HUDEP-2 (cell line): ENCODE measurements at regions not wholly inside any gene's neighbourhood (a gene's known extent, or its start where the extent isn't known, plus 50 kb on each side); places are given as distances from the start of the nearest gene placed in this dataset.

Experiments used
- DNase-seq, 76 experiments: peaks; one replicate each; lab custom pipeline; 2025; ENCODE audit not compliant: unreplicated experiment in 76 of 76; lab: John Stamatoyannopoulos, UW

GRCh38 chr10:6782378-6782777 lies 202.3 kb upstream of the PRKCQ start:
- no peak for DNase-seq

DNA sequence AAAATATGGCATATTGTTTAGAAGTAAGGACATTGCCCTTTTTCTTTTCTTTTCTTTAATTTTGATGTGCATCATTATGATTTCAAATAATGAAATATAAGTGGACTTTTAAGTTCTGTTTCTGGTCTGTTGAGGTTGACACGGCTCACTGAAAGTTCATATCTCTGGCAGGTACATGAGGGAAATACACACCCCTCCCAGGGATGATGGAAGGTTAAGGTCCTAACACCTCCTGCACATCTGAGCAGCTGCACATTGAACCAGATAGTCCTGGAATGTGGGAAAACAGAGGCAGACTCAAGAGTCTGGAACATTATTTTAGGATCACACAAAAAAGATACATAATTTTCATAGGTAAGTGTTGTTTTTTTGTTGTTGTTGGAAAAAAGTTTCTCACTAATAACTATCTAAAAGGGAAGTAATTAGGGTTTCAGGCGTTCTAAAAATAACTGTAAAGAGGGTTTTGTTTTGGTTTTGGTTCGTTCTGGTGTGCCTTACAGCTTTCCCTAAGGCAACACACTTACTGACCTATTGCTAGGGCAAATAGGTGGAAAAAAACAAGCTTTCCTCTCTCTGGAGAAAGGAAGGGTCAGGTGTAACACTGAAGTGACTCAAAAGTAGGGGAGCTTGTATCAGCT lies 201.2 kb upstream of the PRKCQ start:
- no peak for DNase-seq

- no peak for DNase-seq
These were observed 200.1 kb upstream of the PRKCQ start for GRCh38 chr10:6780008-6780677.

DNA sequence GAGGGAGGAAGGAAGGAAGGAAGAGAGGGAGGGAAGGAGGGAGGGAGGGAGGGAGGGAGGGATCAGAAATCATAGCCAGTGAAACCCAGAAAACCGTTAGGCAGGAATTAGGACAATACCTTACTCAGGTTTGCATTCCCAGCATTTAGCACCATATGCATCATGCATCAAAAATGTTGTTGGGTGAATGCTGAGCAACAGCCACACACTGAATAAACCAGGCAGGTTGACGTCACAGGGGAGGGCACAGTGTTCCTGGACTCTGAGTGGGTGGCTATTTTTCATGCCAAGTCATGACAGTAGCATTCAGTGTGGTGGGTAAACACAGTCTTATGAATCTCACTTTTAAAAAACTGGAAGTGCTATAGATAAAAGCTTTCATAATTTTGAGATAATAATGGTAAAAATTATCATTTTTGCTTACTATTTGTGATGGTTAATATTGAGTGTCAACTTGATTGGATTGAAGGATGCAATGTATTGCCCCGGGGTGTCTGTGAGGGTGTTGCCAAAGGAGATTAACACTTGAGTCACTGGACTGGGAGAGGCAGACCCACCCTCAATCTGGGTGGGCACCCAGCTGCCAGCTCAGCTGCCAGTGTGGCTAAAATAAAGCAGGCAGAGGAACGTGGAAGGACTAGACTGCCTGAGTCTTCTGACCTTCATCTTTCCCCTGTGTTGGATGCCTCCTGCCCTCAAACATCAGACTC lies 199.1 kb upstream of the PRKCQ start:
- peak in 1 of 76 experiments; percentile 2 for DNase-seq

DNA sequence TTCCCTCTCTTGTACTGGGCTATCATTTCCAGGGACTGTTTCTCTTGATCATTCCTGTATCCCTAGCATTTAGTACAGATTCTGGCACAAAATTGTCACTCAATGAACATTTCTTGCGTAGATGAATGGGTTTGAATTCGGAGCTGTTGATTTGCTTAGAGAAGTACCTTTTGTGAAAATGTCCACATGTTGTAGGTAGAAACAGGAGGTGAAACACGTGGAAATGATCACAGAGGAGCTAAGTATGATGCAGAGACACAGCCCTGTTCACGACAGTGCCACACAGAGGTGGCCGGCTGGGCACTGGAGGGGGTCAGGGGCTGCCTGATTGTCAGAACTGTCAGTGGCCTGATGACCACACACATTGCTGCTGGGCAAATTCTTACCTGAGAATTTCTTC lies 196.1 kb upstream of the PRKCQ start:
- DNase-seq: no peak

- DNase-seq: no peak
These were observed 194.3 kb upstream of the PRKCQ start for GRCh38 chr10:6774406-6774805.

DNA sequence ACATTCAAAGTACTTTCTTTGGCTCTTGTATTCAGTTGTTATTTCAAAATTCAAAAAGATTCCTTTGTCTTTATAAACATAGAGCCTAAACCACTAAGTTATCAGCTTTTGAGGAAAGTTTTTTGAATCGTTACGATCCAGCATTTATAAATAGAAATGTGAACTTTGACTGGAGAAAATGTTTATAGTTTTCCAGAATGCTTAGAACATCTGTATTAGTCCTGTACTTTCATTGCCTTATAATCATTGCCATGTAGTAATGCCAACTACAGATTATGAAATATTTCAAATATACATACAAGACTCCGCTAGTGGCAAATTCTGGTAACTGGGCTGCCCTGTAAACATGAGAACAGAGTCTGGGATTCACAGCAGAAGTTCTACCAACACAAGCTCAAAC lies 191.3 kb upstream of the PRKCQ start:
- DNase-seq: no peak

GRCh38 chr10:6770846-6771245 lies 190.8 kb upstream of the PRKCQ start:
- DNase-seq: no peak

GRCh38 chr10:6769704-6770417 lies 189.8 kb upstream of the PRKCQ start:
- no peak for DNase-seq

GRCh38 chr10:6766131-6766801 lies 186.2 kb upstream of the PRKCQ start:
- no peak for DNase-seq

GRCh38 chr10:6763423-6763822 lies 183.3 kb upstream of the PRKCQ start:
- DNase-seq: no peak

DNA sequence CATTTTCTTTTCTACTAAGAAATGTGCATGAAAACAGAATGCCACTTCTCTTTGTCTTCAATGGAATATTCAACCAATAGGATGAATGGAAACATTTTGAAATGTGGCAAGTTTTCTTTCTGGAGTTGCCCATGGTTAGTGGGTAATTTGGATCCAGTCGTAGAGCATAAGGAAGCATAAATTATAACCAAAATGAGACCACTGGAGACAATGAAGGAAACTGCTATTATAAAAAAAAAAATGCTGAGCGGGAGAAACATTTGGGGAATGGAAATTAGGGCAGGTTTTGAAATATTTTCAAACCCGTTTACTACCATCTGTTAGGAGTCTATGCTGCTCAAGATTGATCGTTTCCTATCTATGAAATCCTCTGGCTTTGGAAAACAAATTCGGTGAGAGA lies 182.9 kb upstream of the PRKCQ start:
- DNase-seq: no peak

DNA sequence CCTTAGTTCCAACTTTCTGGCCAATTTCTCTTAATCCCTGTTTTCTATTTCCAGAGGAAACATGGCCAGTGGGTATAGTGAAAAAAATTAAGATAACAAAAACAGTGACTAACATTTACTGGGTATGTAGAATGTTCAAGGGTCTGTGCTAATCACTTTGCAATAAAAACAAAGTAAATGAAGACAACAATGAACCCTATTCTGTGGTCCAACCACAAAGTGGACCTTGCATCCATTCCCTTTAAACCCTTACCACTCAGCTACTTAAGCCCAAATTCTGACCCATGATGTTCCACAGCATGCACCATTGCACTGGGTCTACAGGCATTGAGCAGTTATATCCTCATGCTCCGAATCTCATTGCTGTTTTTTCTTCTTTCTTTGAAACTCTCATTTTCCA lies 179.9 kb upstream of the PRKCQ start:
- no peak for DNase-seq

DNA sequence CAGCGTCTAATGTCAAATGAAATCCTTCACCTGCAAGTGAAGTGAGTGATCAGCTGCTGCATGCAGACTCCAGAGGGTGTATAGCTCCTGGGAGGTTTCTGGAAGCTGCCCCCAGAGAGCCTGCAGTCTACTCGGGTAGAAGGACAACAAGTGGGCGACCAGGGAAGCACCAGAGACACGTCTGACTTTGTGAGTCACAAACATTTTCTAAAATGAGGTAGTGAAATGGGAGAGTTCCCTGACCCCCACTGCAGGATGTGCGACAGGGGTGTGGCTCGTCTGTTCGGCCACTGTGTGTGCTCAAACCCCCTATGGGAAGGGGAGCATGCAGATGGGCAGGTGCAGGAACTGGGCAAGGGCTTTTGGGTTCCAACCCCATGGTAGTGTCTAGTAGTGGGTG lies 177.1 kb upstream of the PRKCQ start:
- no peak for DNase-seq

GRCh38 chr10:6756716-6757115 lies 176.6 kb upstream of the PRKCQ start:
- DNase-seq: no peak

GRCh38 chr10:6755781-6756460 lies 175.8 kb upstream of the PRKCQ start:
- no peak for DNase-seq

GRCh38 chr10:6753644-6754043 lies 173.6 kb upstream of the PRKCQ start:
- peak in 2 of 76 experiments; percentile 1 to 17 for DNase-seq

DNA sequence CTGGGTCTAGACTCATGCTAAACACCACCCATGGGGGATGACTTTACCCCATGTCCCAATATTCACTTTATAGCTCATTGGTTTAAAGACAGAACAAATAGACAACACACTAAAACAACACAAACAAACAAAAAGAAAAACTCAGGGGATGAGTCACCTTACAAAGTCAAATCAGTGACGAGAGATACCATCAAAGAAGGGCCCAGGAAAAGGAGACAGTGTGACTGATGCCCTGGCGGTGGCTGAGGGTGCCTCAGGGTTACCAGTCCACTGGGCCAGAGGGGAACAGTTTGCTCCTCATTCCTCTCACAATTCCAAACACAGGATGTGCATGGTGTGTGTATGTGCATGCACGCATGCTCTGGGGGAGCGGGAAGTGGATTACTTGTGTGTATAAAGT lies 171.3 kb upstream of the PRKCQ start:
- DNase-seq: no peak

DNA sequence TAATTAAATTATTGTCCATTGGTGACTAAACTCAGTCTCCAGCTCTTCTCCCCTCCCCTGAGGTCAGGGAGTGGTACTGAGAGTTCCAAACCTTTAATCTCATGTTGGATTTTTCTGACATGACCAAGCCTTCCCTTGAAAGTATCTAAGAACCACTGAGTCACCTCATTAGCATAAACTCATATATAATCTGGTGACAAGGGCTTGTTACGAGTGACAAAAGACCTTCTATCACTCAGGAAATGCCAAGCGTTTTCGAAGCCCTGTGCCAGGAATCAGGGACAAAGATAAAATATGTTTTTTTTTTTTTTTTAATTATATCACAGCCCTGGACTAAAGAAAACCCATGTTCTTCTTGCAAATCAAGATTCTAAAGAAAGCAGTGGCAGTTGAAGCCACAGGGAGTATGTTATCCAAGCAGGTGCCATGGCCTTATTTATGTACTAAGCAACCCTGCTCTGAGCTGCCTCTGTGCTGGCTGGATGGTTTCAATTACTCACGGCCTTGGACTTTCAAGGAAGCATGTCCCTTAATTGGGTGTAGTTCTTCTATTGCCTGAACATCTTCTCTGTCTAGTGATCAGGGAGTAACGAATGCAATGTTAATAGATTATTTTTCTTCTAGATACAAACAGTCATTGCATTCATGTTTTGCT lies 169.0 kb upstream of the PRKCQ start:
- no peak for DNase-seq

DNA sequence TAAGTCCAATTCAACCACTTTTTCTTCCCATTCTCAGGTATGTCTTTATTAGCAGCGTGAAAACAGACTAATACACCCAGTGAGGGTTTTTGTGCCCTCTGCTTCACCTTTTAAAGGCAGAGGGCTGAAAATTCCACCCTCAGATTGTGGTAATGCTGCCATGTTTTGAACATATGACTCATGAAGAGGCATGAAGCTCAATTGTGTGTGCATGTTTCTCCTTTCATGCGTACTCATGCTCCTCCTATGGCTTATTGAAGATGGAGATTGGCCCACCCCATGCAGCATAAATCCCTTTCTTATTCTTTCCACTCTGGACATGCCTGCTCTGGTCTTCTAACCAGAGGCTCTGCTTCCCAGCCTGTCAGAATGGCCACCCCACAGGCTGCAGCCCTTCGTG lies 168.0 kb upstream of the PRKCQ start:
- no peak for DNase-seq
